Erythroblast (primary cell): ENCODE measurements at regions not wholly inside any gene's neighbourhood (a gene's known extent, or its start where the extent isn't known, plus 50 kb on each side); places are given as distances from the start of the nearest gene placed in this dataset.

Source experiments
- GATA1 ChIP-seq: IDR thresholded peaks from 2 replicates; pipeline ENCODE4 v1.6.1; 2011; ENCODE audit warnings: low read depth, mild to moderate bottlenecking, control low read depth, low read length, moderate library complexity
- POLR2A ChIP-seq: IDR thresholded peaks from 2 replicates; pipeline ENCODE4 v1.6.1; 2011; ENCODE audit warnings: mild to moderate bottlenecking, low read length

DNA sequence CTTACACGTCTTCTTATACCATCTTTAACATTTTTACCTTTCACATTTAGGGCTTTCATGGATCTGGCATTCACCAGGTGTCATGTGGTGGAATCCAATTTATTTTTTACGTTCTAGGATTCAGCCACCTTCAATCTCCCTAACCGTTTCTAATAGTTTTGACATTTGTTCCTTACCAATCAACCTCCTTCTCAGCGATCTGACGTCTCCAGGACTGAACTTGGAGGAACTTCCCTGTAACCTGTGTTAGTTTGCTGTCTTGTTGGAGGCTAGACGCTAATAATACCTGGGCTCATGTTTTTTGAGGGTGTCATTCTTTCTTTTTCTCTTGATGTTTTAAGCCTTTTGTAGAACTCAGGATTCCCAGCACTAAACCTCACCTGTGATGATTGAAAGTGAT lies 351.6 kb downstream of the THBS2 start:
- TF ChIP-seq POLR2A (no peak), GATA1 (no peak)
